ENCODE measurements at regions not wholly inside any gene's neighbourhood (a gene's known extent, or its start where the extent isn't known, plus 50 kb on each side); places are given as distances from the start of the nearest gene placed in this dataset.

DNA sequence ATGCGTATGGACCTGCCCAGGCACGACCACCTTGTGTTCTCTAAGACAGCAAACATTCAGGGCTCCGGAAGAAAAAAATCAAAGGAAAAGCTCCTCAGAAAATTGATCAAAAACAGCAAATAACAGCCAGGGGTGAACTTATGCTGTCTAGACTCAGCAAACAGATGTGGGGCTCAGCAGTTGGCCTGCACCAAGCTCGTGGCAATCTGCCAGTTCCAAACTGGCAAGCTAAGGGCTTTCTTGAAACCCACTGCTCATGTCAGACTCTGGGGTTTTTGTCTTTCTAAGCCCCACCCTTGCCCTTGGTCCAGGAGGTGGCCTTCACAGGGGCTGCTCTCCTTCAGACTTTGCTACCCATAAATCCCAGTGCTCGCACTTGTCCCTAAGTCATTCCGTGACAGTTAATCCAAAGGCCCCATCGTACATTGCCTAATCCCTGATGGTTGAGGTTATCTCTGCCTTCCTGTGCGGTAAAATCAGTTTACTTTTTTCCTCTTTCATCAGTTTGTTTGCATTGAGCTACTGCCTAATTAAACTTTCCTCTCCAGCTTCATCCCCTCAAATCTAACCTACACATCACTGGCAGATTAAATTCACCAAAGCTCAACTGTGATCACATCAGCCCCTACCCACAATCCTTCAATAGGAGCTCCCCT, 408.0 kb downstream of the LRATD1 start:
- ChIA-PET SMC1A (ENCODE audit: uncharacterized antibody, unreplicated experiment) (no interaction called here), RAD21 (ENCODE audit: unreplicated experiment) (no interaction called here), POLR2A (no interaction called here), CTCF (interaction anchor here (1.5 kb wide), 1 partner anchor 17 kb away, joined by 3 read pairs; no protein-coding TSS in a partner anchor)
- no peaks in the 10 kb centered on the region for H3K79me2 ChIP-seq (ENCODE audit: control insufficient read depth, insufficient read depth, low read length)
- H3K4me3 ChIP-seq = no peak overlapping the region
- no peak overlapping the region for H2AFZ ChIP-seq (ENCODE audit: control insufficient read depth, low read depth, low read length)
- no peak for DNase-seq (ENCODE audit: low read depth, low spot score)
- no peaks in the 10 kb centered on the region for H3K4me1 ChIP-seq (ENCODE audit: control insufficient read depth, insufficient read depth, low read length)
- BruUV-seq (replicated peaks) = no TSS peak
- H3K4me2 ChIP-seq (ENCODE audit: control insufficient read depth, insufficient read depth) = no peak overlapping the region
- H3K9ac ChIP-seq (ENCODE audit: control insufficient read depth, insufficient read depth, low read length) = no peak overlapping the region
- in situ Hi-C loops (cut with MboI) = no loop called here
- no peak for FAIRE-seq
- H3K9me3 ChIP-seq (replicated peaks; ENCODE audit: control insufficient read depth, insufficient read depth, low read length) = no peaks in the 10 kb centered on the region
- intact Hi-C loops (cut with micrococcal nuclease; ENCODE audit: unreplicated experiment) = no loop called here
- no peak overlapping the region for H3K27ac ChIP-seq (ENCODE audit: control insufficient read depth, insufficient read depth)
- H4K20me1 ChIP-seq (ENCODE audit: control insufficient read depth, insufficient read depth) = no peaks in the 10 kb centered on the region
- TF ChIP-seq, protein P1, sequence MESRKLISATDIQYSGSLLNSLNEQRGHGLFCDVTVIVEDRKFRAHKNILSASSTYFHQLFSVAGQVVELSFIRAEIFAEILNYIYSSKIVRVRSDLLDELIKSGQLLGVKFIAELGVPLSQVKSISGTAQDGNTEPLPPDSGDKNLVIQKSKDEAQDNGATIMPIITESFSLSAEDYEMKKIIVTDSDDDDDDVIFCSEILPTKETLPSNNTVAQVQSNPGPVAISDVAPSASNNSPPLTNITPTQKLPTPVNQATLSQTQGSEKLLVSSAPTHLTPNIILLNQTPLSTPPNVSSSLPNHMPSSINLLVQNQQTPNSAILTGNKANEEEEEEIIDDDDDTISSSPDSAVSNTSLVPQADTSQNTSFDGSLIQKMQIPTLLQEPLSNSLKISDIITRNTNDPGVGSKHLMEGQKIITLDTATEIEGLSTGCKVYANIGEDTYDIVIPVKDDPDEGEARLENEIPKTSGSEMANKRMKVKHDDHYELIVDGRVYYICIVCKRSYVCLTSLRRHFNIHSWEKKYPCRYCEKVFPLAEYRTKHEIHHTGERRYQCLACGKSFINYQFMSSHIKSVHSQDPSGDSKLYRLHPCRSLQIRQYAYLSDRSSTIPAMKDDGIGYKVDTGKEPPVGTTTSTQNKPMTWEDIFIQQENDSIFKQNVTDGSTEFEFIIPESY (IDR thresholded peaks at IDR 0.05) = no peak
- TF ChIP-seq MEF2A (IDR thresholded peaks at IDR 0.05; ENCODE audit: insufficient read depth, low read depth, low read length) (no peak), CBFB (IDR thresholded peaks at IDR 0.05; ENCODE audit: low read depth) (no peak), BRCA1 (IDR thresholded peaks at IDR 0.05; ENCODE audit: low read depth, low read length) (no peak), SIN3A (IDR thresholded peaks at IDR 0.05; ENCODE audit: low read depth, low read length) (no peak), MYC (IDR thresholded peaks at IDR 0.05; ENCODE audit: insufficient read depth, insufficient read length, insufficient replicate concordance, low read length, severe bottlenecking) (no peak), IKZF2 (IDR thresholded peaks at IDR 0.05) (no peak), GABPA (IDR thresholded peaks at IDR 0.05; ENCODE audit: low read depth) (no peak), YY1 (IDR thresholded peaks at IDR 0.05; ENCODE audit: low read depth, low read length) (no peak), KLF5 (IDR thresholded peaks at IDR 0.05; ENCODE audit: partially characterized antibody) (no peak), IKZF1 (conservative IDR thresholded peaks at IDR 0.05) (no peak), ZNF274 (IDR thresholded peaks at IDR 0.05; ENCODE audit: insufficient read depth, insufficient read length) (no peak), CBX3 (IDR thresholded peaks at IDR 0.05; ENCODE audit: borderline replicate concordance, low read depth) (no peak), CREB1 (IDR thresholded peaks at IDR 0.05; ENCODE audit: low read depth) (no peak), RUNX3 (IDR thresholded peaks at IDR 0.05; ENCODE audit: low read length) (no peak)
- TF ChIP-seq, protein P2, sequence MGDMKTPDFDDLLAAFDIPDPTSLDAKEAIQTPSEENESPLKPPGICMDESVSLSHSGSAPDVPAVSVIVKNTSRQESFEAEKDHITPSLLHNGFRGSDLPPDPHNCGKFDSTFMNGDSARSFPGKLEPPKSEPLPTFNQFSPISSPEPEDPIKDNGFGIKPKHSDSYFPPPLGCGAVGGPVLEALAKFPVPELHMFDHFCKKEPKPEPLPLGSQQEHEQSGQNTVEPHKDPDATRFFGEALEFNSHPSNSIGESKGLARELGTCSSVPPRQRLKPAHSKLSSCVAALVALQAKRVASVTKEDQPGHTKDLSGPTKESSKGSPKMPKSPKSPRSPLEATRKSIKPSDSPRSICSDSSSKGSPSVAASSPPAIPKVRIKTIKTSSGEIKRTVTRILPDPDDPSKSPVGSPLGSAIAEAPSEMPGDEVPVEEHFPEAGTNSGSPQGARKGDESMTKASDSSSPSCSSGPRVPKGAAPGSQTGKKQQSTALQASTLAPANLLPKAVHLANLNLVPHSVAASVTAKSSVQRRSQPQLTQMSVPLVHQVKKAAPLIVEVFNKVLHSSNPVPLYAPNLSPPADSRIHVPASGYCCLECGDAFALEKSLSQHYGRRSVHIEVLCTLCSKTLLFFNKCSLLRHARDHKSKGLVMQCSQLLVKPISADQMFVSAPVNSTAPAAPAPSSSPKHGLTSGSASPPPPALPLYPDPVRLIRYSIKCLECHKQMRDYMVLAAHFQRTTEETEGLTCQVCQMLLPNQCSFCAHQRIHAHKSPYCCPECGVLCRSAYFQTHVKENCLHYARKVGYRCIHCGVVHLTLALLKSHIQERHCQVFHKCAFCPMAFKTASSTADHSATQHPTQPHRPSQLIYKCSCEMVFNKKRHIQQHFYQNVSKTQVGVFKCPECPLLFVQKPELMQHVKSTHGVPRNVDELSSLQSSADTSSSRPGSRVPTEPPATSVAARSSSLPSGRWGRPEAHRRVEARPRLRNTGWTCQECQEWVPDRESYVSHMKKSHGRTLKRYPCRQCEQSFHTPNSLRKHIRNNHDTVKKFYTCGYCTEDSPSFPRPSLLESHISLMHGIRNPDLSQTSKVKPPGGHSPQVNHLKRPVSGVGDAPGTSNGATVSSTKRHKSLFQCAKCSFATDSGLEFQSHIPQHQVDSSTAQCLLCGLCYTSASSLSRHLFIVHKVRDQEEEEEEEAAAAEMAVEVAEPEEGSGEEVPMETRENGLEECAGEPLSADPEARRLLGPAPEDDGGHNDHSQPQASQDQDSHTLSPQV (IDR thresholded peaks at IDR 0.05) = no peak
- TF ChIP-seq, protein P3, sequence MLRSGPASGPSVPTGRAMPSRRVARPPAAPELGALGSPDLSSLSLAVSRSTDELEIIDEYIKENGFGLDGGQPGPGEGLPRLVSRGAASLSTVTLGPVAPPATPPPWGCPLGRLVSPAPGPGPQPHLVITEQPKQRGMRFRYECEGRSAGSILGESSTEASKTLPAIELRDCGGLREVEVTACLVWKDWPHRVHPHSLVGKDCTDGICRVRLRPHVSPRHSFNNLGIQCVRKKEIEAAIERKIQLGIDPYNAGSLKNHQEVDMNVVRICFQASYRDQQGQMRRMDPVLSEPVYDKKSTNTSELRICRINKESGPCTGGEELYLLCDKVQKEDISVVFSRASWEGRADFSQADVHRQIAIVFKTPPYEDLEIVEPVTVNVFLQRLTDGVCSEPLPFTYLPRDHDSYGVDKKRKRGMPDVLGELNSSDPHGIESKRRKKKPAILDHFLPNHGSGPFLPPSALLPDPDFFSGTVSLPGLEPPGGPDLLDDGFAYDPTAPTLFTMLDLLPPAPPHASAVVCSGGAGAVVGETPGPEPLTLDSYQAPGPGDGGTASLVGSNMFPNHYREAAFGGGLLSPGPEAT (IDR thresholded peaks at IDR 0.05; ENCODE audit: low read depth) = no peak
- no peaks in the 10 kb centered on the region for H3K36me3 ChIP-seq (ENCODE audit: control insufficient read depth in 2 of 2, insufficient read depth in 2 of 2, low read length in 1 of 2)
- no peaks in the 10 kb centered on the region for H3K27me3 ChIP-seq (replicated peaks in 1 of 2; ENCODE audit: control insufficient read depth in 2 of 2, insufficient read depth in 2 of 2, low read length in 1 of 2)
- WGBS (ENCODE audit: insufficient coverage, insufficient replicate concordance, low lambda C conversion rate, missing lambda C conversion rate) = 57% methylated on average over 8 of the region's 8 CpGs
- no peak for ATAC-seq

Measured in GM12878 (cell line).